Type B pancreatic cell (in vitro differentiated cells): ENCODE measurements at regions not wholly inside any gene's neighbourhood (a gene's known extent, or its start where the extent isn't known, plus 50 kb on each side); places are given as distances from the start of the nearest gene placed in this dataset.

Source experiments
- DNase-seq: peaks from one replicate; pipeline ENCODE4 v3.0.0; 2021; ENCODE audit warnings: mixed read lengths; ENCODE audit not compliant: unreplicated experiment; ENCODE audit errors: extremely low spot score
- H3K27ac Mint-ChIP-seq: 2 replicates; pipeline ENCODE4 v1.8.0; 2021; ENCODE audit warnings: mild to moderate bottlenecking, mixed read lengths
- H3K27me3 Mint-ChIP-seq: 2 replicates; pipeline ENCODE4 v1.8.0; 2021; ENCODE audit warnings: mixed read lengths
- H3K36me3 Mint-ChIP-seq: 2 replicates; pipeline ENCODE4 v1.8.0; 2021; ENCODE audit warnings: mixed read lengths
- H3K4me1 Mint-ChIP-seq: one replicate; pipeline ENCODE4 v1.8.0; 2021; ENCODE audit warnings: mixed read lengths; ENCODE audit not compliant: unreplicated experiment
- H3K4me3 Mint-ChIP-seq: 2 replicates; pipeline ENCODE4 v1.8.0; 2021; ENCODE audit warnings: mild to moderate bottlenecking, mixed read lengths
- H3K9me3 Mint-ChIP-seq: 2 replicates; pipeline ENCODE4 v1.8.0; 2021; ENCODE audit warnings: mixed read lengths
- CTCF ChIP-seq: fragments of 200-600 bp; sonication (generic); conservative IDR thresholded peaks from 2 replicates; pipeline ENCODE4 v1.5.0; 2021; ENCODE audit warnings: antibody characterized with exemption, mild to moderate bottlenecking

DNA sequence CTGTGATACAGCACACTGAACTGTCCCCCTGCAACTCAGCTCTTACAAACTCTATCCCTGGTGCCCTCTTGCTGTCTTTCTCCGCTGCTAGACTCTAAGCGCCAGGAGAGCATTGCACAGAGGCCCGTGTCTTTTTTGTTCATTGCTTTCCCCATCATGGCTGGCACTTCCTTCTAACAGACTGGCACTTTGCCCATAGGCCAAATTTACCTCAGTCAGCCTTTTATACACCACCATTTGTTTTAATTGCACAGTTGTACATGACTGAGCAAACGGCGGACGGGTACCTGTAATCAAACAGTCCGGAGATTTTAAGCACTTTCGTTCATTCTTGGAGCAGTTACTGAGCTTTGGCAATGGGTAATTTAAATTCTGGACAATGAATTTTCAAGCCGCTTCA lies 102.2 kb upstream of the CLINT1 start:
- Mint-ChIP-seq H3K27ac (peak overlapping the region; percentile 3), H3K4me3 (no peak overlapping the region)
- no peak for DNase-seq

DNA sequence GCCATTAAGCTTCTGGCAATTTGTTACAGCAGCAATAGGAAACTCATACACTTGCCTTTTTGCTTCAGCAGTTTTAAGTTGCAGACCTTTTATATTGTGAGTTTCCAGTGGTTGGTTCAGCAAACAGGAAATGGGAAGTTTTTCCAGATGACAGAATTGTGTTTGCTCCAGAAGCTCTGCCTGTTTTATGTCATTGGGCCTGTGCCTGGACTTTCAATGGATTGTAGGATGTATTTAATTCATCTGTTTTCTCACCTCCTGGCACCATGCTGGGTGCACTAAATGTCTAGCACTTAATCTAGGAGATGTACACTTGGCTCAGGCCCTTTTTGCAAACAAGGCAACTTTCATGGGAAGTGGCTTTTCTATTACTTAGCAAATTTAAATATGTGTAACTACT lies 100.4 kb upstream of the CLINT1 start:
- H3K4me1 Mint-ChIP-seq, result peaks cover 27% of the 10 kb centered on the region
- no peak for TF ChIP-seq CTCF
- H3K4me3 Mint-ChIP-seq, result no peak overlapping the region
- H3K27me3 Mint-ChIP-seq, result peaks cover 5% of the 10 kb centered on the region
- no peaks in the 10 kb centered on the region for H3K36me3 Mint-ChIP-seq
- H3K27ac Mint-ChIP-seq, result no peak overlapping the region
- no peaks in the 10 kb centered on the region for H3K9me3 Mint-ChIP-seq
- DNase-seq, result no peak

More for the DNA sequence above, 102.2 kb upstream of the CLINT1 start:
- peaks cover 27% of the 10 kb centered on the region for H3K4me1 Mint-ChIP-seq
- H3K9me3 Mint-ChIP-seq, result no peaks in the 10 kb centered on the region
- no peaks in the 10 kb centered on the region for H3K36me3 Mint-ChIP-seq
- peaks cover 5% of the 10 kb centered on the region for H3K27me3 Mint-ChIP-seq
- TF ChIP-seq CTCF, result no peak

DNA sequence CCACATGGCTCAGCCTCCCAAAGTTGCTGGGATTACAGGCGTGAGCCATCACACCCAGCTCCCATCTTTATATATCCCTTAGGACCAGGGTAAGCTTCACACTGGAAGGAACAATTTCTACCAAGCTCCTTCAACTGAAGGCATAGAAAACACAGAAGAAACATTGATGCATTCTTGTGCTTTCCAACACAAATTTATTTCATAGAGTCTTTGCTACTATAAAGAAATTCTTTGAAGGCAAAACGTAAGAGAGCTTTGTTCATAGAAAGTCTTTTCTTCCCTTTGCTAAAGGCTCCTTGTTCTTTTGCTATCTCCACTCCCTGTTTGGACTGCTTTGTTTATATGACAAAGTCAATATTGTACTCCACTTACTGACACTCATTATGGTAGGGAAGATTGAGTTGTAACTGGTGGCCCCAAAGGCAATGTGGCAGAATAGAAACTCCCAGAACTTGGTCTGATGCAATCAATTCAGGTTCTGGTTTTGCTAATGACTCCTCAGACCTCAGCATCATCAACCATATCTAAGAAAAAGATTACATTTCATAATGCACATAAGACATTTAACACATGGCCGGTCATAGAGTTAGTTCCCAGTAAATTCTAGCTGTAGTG lies 97.4 kb upstream of the CLINT1 start:
- Mint-ChIP-seq H3K9me3 (no peaks in the 10 kb centered on the region), H3K27ac (no peak overlapping the region), H3K27me3 (peaks cover 5% of the 10 kb centered on the region), H3K4me1 (peaks cover 16% of the 10 kb centered on the region), H3K4me3 (no peak overlapping the region), H3K36me3 (no peaks in the 10 kb centered on the region)
- DNase-seq, result no peak
- no peak for TF ChIP-seq CTCF

GRCh38 chr5:157955541-157956172 lies 96.7 kb upstream of the CLINT1 start:
- no peak for TF ChIP-seq CTCF
- no peaks in the 10 kb centered on the region for H3K9me3 Mint-ChIP-seq
- H3K36me3 Mint-ChIP-seq, result no peaks in the 10 kb centered on the region
- H3K27ac Mint-ChIP-seq, result no peak overlapping the region
- peaks cover 8% of the 10 kb centered on the region for H3K4me1 Mint-ChIP-seq
- H3K4me3 Mint-ChIP-seq, result no peak overlapping the region
- H3K27me3 Mint-ChIP-seq, result no peaks in the 10 kb centered on the region
- no peak for DNase-seq

DNA sequence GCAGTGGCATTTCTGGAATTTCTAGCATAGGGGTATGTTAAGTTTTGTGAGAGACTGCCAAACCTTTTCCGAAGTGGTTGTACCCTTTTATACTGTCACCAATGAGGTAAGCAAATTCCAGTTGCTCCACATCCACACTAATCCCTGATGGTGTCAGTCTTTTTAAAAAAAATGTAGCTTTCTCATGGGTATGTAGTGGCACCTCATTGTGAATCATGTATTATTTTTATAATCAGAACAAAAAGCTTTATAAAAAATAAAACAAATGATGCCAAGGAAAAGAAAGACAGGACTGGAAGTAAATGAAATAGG lies 93.4 kb upstream of the CLINT1 start:
- peaks cover 3% of the 10 kb centered on the region for H3K27me3 Mint-ChIP-seq
- no peaks in the 10 kb centered on the region for H3K36me3 Mint-ChIP-seq

More for the DNA sequence above, 93.4 kb upstream of the CLINT1 start:
- no peak for DNase-seq
- Mint-ChIP-seq H3K27ac (no peak overlapping the region), H3K4me3 (no peak overlapping the region), H3K9me3 (peaks cover 4% of the 10 kb centered on the region), H3K4me1 (peaks cover 14% of the 10 kb centered on the region)
- no peak for TF ChIP-seq CTCF
